ENCODE measurements at regions not wholly inside any gene's neighbourhood (a gene's known extent, or its start where the extent isn't known, plus 50 kb on each side); places are given as distances from the start of the nearest gene placed in this dataset.

DNA sequence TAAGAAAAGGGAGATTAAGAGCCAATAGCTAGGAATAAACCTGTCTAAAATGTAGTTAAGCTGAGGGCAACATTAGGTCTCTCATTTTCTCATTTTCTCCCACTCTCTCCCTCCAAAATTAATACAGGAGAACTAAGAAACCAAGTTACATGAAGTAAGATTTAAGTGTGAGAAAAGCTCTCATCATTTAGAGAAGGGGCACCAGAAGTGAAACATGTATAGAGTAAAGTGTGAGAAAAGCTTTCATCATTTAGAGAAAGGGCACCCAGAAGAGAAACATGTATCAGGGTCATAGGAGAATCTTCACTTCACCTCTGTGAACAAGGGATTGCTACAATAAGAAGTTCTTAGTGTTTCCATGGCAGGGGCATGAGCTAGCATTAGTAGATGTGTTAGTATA, 132.4 kb upstream of the CNTN1 start:
- DNase-seq = no peak

DNA sequence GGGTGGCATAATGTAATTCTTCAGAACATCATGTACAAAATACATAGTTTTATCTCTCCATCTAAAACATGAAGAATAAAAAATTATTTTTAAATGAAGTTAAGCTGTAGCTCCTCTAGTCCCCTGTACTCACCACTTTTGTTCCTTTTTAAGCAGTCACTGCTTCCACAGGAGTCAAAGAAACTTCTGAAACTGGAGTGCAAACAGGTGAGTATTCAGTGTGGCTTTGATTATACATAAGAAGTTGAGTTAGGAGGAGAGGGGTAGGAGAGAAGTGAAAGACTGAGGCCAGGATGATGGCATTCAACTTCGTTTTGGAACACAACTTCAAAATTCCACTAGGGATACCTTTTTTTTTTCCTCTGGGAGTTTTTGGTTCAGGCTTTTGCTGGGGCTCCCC, 131.4 kb upstream of the CNTN1 start:
- no peak for DNase-seq

DNA sequence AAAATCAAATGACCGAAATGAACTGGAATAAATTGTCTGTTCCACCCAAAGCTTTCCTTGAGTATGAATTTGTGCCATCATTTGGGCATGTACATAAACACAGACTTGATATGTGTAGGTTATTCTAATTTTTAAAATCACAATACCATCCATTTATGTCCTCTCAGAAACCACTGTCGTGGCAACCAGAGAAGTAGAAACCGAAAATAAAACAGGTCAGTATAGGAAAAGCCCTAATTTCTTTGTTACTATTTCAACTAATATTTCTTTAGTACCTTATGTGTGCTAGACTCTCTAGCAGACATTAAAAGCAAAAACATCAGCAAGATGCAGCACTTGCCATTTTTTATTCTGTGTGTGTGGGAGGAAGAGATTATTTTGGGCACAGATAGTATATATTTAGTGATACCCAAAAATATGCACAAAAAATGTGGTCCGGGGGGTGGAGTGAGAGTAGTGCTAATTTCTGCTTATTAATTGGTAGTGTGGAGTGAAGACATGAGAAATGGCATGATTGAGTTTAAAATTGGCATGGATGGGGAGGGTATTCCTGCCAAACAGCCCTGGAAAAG, 130.8 kb upstream of the CNTN1 start:
- DNase-seq = no peak

DNA sequence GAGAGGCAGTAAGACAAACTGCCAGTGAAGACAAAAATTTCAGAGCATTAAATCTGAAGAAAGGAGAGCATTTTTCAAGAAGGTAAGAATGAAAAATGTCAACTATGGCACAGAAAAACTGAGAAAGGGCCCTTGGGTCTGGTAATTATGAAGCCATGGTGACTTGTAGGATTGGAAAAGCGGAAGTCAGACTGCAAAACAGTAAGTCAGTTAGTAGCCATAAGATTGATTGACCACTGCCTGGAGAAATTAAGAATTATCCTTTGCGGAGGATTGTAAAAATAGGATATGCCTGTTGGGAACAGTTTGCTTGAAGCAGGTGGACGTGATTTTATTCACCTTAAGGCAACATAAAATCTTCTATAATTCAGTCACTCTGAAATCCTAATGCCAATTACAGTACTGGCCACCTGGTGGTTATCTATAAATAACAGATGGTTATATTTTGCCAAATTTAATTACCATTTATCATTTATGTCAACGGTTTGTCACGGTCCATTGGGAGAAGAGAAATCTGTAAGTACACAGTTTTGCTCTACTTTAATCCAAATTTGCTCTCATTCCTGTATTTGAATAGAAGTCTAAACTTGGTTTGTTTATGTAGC, 127.1 kb upstream of the CNTN1 start:
- no peak for DNase-seq

DNA sequence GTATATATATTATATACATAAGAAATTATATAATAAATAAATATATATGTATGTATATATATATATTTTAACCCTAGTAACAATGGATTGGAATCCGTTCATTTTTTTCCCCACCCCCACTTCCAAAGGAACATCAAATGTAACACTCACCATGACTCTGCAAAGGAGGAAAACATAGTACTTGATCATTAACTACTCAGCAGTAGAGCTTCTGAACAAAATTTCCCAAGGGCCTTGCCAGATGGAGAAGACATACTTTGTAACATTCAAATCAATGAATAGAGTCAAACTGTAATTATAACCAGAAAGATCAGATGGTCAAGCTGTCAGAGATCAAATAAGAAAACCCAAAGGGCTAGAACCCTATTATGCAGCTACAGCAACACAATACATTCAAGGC, 126.0 kb upstream of the CNTN1 start:
- no peak for DNase-seq

DNA sequence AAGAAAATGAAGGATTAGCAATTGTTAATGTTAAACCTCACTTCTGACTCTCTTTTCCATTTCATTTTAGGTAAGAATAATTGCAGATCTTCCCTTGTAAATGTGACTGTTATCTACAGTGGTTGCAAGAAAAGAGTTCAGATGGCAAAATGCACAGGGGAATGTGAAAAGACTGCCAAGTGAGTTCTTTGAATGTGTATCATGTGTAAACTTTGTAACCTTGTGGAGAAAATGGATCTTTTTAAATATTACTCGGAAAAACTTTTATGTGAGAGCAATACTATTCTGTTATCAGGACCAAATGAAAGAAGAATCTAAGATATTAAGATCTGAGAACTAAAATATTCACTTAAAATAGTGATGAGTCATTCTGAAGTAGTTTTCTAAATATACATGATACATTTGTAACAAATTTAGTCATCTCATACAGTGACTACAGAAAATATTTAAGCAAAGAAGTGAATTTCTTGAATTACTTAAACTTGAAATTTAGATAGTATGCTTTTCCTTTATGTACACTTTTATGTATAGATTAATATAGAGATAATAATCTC, 122.5 kb upstream of the CNTN1 start:
- no peak for DNase-seq

DNA sequence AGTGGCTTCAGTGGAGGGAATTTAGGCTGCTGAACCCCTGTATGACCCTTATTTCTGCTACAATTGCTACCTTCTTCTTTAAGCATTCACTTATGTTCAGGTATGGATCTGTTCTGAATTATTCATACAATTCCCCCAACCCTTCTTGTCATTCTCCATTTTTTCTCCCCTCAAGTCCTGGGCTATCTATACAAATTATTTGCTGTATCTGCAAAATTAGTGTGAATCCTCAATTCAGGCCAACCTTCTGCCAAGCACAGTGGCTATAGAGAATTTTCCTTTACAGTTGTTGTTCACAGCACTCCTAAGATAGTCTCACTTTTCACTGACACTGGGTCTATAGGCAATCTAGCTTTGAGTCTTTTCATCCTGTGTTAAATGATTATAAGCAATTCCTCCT, 119.2 kb upstream of the CNTN1 start:
- DNase-seq = no peak

DNA sequence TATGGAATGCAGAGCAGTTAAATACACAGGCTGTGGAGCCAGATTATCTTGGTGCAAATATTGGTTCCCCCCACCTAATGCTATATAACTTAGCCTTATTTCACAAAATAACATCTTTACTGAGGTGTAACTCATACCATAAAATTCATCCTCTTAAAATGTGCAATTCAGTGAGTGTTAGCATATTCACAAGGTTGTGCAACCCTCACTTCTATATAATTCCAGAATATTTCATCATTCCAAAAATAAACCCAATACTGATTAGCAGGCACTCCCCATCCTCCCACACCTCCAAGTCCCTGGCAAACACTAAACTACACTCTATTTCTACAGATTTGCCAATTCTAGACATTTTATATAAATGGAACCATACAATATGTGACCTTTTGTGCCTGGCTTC, 116.3 kb upstream of the CNTN1 start:
- DNase-seq = no peak

DNA sequence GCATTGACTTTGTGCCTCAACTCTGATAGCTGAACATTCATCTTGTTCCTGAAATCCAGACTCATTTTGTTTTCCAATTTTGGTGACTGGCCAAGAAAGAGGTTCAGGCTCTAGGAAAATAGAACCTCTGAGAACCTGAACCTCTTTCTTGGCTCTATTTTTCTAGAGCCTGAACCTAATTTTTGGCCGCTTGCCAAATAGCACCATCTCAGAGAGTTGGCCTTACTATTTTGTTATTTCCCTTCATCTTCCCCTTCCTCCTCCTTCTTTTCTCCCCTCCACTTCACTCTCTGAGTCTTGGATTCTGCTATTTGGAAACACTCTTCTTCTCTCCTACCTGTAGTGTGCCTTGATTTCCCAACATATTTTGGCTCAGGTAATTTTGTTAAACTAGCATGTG, 114.4 kb upstream of the CNTN1 start:
- DNase-seq = no peak

DNA sequence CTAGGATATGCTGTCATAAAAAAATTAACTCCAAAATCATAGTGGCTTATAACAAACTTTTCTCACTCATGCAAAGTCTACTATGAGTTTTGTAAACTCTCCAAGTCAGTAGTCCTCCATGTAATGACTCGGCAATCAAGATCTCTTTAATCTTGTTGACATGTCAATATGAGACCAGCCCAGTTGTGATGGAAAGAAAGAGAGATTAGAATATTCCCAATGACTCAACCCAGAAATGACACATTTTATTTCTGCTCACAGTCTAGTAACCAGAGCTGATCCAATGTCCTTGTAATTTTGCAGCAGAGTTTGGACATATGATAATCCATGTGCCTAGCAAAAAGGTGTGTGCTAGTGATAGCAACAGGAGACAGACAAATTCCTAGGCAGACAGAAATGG, 112.6 kb upstream of the CNTN1 start:
- no peak for DNase-seq

DNA sequence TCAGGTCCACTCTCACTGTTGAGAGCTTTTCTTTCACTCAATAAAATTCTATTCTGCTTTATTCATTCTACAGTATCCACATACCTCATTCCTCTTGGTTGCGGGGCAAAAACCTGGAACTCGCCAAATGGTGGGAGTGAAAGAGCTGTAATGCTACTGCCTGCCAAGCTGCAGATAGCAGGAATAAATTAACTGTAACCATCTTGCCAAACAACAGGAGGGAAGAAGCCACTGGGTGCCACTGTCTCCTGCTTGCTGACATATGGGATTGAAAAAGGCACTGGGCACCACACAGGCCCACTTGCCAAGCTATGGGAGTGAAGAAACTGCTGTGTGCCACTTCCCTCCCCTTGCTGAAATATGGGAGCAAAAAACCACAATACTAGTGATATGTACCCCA, 111.9 kb upstream of the CNTN1 start:
- DNase-seq = no peak

DNA sequence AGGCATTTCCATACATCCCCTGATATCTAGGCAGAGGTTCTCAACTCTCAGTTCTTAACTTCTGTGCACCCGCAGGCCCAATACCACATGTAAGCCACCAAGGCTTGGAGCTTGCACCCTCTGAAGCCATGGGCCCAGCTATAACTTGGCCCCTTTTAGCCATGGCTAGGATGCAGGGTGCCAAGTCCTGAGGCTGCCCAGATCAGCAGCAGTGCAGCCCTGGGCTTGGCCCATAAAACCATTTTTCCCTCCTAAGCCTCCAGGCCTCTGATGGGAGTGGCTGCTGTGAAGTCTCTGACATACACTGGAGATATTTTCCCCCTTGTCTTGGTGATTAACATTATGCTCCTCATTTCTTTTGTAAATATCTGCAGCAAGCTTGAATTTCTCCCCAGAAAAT, 110.3 kb upstream of the CNTN1 start:
- DNase-seq = no peak

DNA sequence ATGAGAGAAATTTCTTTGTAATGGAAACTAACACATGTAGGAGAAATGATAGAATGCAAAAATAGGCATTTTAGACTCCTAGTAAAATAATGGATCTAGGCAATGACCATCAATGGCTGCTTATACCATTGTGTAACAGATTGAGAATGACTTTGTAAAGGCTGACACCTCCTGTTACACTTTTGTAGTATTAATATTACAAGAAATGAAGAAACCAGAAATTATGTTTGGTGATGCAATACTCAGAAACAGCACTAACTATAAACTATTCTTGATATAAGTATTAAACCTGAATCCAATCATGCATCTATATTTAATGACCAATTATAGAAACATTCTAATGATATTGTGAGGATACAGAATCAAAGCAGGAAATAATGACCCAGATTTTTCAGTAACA, 108.5 kb upstream of the CNTN1 start:
- no peak for DNase-seq

DNA sequence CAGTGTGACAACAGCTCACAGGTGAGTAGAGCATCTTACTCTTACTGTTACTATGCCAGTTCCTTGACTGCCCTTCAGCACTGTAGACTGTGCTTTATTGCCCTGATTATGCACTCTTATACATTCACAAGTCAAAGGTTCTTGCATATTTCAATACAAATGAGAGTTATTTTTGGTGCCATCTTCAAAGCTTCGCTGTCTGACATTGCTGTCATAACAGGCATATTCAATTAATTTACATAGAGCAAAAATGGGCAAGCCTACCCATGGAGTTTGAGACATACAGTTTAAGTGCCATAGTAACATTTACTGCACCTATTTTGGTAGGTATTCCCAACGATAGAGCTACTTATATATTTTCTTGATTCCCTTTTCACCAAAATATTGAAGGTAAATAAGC, 107.5 kb upstream of the CNTN1 start:
- DNase-seq = no peak

DNA sequence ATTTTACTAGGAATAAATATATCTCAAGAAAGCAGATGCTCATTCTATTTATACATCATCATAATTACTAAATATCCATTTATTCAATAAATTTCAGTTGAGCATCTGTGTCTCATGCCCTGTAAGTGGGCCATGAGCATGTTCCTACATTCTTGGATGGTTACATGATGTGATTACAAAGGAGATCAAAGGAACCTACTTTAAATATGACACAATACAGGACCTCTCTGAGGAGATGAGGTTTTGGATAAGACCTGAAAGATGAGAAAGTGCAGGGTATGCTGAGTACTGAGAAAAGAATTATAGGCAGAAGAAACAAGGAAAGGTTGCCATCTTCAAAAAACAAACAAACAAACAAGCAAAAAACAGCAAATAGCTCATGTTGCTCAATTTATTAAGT, 105.4 kb upstream of the CNTN1 start:
- no peak for DNase-seq

DNA sequence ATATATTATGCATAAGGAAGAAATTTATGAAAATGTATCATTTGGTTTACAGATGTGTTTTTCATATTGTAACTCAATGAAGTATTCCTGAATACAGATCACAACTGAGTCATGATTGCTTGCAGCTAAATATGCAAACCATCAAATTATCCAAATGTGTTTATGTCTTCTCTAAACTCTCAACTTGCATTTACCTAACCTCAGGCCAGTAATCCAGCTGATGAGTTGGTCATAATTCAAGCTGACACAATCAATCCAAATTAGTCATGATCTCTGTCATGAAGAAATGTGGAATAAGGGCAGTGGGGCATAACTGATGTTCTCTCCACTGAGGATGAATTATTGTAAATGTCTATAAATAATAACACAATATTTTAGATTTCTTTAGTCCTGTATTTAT, 104.8 kb upstream of the CNTN1 start:
- no peak for DNase-seq

DNA sequence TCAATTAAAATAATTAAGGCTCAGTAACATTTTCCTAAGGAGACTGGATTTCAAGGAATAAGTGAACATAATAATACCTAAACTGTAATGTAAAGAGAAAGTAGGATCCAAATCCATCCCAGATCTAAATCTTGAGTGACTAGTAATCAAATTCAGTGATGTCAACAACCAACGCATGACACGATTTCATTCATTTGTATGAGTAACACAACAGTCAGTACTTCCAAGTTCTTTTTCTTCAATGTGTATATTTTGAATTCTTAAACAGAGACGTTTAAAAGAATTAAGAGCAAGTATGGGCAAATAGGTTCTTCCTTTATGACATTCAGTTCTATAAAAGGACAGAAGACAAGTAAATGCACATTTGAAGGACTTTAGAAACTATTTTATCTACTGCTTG, 104.3 kb upstream of the CNTN1 start:
- DNase-seq = no peak

DNA sequence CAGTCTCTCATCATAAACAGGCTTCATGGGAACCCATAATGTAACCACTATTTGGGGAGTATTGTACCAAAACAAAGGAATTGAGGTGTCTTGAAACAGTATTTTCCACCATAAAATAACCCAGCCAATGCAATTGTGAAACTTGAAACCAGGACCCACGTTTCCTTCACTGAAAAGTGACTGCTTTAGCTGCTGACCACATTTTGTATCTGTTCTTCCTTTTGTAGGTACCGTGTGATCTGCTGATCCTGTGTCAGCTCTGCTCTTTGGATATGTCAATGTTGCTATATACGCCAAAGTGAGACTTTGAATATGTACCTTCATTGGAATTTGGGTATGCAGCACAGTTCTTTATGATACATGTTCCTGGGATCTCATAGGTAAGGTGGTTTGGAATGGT, 95.1 kb upstream of the CNTN1 start:
- no peak for DNase-seq

DNA sequence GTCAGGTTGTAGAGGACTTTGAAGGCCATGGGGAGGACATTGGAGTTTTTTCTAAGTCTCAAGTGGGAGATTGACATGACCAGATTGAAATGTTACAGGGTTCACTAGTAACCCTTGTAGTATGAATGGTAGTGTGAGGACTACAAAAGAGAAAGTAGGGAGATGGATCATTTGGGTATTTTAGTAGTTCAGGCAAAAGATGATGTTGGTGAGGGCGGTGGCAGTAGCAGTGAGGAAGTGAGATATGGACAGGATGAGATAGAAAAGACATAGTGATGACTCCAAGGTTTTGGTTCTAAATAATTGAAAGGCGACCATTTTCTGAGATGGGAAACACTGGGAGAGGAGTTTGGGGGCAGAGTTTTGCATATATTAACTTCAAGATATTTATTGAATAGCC, 94.2 kb upstream of the CNTN1 start:
- DNase-seq = no peak

DNA sequence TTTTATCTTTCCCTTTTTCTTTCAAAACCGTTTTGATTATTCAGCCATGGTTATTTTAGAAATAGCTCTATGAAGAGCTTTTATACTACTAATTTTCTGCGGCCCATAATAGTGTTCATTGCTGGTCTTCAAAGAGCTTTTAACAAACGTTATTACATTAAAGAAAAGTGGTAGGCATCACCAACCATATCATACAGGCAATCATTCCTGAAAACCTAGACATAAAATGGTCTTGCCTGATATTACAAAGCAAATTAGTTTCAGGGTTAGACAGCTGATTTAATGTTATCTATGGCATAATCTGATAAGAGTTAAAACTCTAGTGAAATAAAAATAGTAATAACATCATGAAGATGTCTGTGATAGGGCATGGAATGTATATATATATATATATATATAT, 89.7 kb upstream of the CNTN1 start:
- no peak for DNase-seq

DNA sequence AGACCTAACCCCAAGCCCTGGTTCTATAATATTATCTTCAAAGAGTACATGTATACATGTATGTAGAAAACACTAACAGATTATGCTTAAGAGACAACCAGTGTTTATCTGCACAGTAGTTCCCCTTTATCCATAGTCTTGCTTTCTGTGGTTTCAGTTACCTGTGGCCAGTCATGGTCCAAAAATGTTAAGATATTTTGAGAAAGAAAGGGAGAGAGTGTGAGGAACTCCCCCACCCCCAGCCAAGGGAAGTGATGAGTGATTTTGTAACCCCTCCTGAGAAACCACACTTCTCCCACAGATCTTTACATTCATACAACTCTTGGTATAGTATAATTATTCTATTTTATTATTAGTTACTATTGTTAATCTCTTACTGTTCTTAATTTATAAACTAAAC, 77.3 kb upstream of the CNTN1 start:
- no peak for DNase-seq

DNA sequence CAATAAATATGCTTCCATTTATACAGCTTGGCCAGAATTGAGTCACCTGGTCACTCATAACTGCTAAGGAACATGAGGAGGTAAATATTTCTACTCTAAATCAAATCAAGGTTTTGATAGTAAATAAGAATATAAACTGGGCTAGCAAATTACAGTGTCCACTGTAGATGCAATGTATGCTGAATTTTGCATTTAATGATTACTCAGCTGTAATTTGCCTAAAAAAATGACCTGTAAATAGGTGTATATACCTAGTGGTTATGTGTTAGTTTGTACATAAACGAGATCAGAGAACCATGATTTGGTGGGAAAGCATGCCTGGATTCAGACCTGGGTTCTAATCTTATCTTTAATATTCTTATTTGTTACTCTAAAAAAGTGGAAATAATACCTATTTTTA, 76.6 kb upstream of the CNTN1 start:
- no peak for DNase-seq

DNA sequence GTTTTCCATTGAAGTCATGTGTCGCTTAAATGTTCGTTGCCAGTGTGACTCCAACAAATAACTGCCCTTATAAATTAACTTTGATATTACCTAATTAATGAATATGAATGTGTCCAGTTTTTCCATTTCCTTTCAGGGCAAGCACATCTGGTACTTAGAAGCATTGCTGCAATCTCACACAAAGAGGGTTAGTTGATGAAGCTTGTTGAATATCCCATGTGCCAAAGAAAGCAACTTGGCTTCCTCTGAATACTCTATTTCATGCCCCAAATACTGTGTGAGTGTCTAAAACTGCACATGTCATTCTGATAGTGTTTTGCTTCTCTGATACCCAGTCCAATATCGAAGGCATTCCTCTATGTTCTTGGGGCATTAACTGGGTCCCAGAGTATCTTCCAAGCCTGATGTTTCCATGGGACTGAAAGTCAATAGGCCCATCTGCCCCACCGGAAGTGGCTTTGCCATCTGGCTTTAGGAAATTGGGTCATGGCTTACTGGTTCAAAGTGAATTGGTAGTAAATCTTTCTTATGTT, 75.8 kb upstream of the CNTN1 start:
- DNase-seq = no peak

DNA sequence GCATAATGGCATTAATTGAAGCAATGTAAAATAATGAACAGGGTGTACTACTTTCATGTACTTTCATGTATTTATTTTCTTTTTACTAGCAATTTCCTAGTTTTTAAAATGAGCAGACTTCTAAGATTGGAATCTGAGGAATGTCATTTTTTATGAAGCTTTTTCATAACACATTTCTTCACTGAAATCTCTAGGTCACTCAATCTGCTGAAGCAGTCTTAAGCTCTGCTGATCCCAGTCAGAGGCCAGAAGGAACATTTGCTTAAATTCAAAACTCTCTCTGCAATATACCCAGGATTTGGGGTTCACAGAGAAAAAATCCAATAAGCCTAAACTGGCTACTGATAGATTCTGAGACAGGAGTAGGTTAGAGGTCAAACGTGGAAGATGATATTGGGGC, 73.6 kb upstream of the CNTN1 start:
- DNase-seq = no peak

DNA sequence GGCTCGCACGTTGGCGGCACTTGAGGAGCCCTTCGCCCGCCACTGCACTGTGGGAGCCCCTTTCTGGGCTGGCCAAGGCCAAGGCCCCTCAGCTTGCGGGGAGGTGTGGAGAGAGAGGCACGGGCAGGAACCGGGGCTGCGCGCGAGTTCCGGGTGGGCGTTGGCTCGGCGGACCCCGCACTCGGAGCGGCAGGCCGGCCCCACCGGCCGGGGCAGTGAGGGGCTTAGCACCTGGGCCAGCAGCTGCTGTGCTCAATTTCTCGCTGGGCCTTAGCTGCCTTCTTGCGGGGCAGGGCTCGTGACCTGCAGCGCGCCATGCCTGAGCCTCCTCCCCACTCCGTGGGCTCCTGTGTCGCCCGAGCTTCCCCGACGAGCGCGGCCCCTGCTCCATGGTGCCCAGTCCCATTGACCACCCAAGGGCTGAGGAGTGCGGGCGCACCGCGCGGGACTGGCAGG, 71.6 kb upstream of the CNTN1 start:
- DNase-seq = no peak

Measured in NCI-H1092 (cell line).